ENCODE measurements at regions not wholly inside any gene's neighbourhood (a gene's known extent, or its start where the extent isn't known, plus 50 kb on each side); places are given as distances from the start of the nearest gene placed in this dataset.
"Not testable (repeated sequence)": the region's sequence is repeated elsewhere in the genome, so short reads cannot be mapped to it uniquely, and the experiment has no call there.

DNA sequence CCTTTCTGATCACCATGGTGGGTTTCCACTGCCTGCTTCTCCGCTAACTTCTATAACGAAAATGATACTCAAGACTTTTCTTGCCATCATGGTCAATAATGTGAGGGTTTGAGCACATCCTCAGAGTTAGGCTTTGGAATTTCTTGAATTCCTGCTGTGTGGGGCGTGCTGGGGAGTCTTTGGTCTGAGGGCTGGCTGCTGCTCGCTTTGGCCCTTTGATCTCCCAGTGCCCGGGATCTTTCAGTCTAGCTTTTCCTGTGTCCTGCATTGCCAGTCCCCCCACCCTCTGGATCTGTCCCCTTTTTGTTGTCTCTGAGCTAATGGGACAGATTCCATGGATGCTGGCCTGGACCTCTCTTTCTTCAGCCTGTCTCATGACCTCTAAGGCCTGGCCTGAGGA, 182.6 kb downstream of the NPIPA7 start:
- not testable (repeated sequence) for DNase-seq (ENCODE audit: low read depth)

DNA sequence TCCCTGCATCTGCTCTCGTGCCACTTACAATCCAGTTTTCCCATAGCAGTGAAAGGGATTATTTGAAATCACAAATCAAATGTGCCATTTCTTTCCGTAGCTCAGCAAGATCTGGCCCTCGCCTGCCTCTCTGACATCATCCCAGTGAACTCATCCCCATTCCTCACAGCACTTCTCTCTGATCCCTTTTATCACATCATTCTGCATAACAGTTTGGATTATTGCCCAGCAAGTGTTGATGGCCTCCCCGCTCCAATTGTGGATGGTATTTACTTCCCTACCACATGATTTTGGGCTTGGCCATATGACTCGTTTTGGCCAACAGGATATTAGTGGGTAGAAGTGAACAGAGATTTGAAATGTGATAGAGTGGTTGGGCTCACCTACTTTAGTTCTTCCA, 185.0 kb downstream of the NPIPA7 start:
- DNase-seq (ENCODE audit: low read depth) = not testable (repeated sequence)

DNA sequence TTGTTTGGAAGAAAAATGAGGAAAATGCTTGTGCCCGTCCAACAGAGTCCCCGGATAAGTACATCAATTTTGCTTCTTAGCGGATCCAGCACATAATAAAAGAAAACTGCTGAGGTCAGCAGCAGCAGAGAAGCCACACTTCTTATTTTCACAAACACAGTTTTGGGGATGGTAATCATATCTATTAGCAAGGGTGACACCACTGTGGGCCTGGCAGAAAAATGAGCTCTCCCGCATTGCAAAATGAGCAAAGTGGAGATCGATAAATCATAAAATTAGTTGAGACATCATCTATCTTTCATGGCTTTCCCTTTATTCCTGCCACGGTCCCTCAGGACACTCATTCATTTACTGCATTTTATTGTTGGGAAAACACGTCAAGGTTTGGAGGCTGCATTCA, 186.4 kb downstream of the NPIPA7 start:
- not testable (repeated sequence) for DNase-seq (ENCODE audit: low read depth)

DNA sequence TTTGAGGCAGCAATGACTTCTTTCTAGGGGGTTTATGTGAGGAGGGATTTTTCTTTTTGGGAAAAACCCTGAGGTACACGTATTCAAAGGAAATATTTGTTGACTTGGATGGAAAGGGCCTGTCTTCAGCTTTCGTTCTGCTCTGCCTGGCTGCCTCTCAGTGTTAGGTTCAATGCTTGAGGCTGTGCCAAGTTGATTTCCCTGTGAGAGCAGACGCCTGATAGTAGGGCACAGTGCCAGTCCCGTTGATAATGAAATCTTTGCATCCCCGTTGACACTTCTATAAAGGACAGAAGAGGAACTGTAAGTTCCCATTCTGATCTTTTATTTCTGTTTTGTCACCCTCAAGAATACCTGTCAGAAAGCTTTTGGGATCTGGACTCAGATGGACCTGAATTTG, 191.1 kb downstream of the NPIPA7 start:
- DNase-seq (ENCODE audit: low read depth) = not testable (repeated sequence)

- not testable (repeated sequence) for DNase-seq (ENCODE audit: low read depth)
Observed at GRCh38 chr16:16570874-16571273, 191.9 kb downstream of the NPIPA7 start.

- not testable (repeated sequence) for DNase-seq (ENCODE audit: low read depth)
Observed at GRCh38 chr16:16572130-16572774, 193.3 kb downstream of the NPIPA7 start.

GRCh38 chr16:16577062-16577461, 198.1 kb downstream of the NPIPA7 start:
- not testable (repeated sequence) for DNase-seq (ENCODE audit: low read depth)

- DNase-seq (ENCODE audit: low read depth) = no peak
Observed at GRCh38 chr16:16578701-16579100, 199.8 kb downstream of the NPIPA7 start.

GRCh38 chr16:16582916-16583315, 204.0 kb downstream of the NPIPA7 start:
- DNase-seq (ENCODE audit: low read depth) = not testable (repeated sequence)

GRCh38 chr16:16586073-16586651, 207.2 kb downstream of the NPIPA7 start:
- DNase-seq (ENCODE audit: low read depth) = not testable (repeated sequence)

DNA sequence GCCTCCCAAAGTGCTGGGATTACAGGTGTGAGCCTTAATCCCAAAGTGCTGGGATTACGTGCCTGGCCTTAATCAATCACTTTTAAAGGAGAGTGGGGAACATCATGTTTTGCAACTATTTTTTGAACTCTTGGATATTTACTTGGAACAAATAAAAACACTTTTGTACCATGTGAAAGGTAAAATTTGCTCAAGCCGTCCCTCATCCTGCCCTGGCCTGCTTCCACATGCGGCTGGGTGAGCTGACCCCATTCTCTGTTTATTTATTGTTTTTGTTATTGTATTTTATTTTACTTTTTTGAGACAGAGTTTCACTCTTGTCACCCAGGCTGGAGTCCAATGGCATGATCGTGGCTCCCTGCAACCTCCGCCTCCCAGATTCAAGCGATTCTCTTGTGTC, 208.0 kb downstream of the NPIPA7 start:
- not testable (repeated sequence) for DNase-seq (ENCODE audit: low read depth)

GRCh38 chr16:16588436-16588835, 209.5 kb downstream of the NPIPA7 start:
- not testable (repeated sequence) for DNase-seq (ENCODE audit: low read depth)

GRCh38 chr16:16590654-16591318, 211.8 kb downstream of the NPIPA7 start:
- not testable (repeated sequence) for DNase-seq (ENCODE audit: low read depth)

- not testable (repeated sequence) for DNase-seq (ENCODE audit: low read depth)
Observed at GRCh38 chr16:16593156-16593863, 214.4 kb downstream of the NPIPA7 start.

- not testable (repeated sequence) for DNase-seq (ENCODE audit: low read depth)
Observed at GRCh38 chr16:16595029-16595718, 216.2 kb downstream of the NPIPA7 start.

- not testable (repeated sequence) for DNase-seq (ENCODE audit: low read depth)
Observed at GRCh38 chr16:16601239-16601638, 222.3 kb downstream of the NPIPA7 start.

DNA sequence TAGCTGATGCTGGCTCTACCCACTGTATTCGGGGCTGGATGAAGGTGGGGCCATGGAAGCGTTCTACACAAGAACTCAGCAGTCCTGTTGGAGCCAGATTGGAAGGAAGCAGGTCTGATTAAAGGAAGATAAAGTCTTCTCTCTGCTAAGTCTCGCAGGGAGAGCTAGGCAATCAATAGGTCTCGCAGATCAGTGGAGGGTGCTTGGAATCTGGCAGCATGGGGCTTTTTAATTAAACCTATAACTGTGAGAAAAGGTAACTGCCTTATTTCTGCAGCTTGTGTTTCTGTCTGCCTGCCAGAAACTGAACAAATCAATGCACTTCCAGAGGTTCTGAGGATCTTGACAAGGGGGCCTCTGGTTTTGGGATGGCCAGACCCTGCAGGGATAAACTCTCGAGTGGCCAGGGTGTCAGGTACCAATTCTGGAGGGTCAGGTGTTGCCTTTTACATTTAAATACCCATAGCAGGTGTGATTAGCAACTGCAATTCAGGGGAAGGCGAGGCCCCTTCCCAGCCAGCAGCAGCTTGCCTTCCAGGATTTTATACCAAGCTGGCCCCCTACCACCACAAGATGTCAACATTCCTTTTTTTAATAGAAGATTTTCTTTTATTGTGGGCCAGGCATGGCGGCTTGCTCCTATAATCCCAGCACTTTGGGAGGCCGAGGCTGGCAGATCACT, 228.6 kb downstream of the NPIPA7 start:
- not testable (repeated sequence) for DNase-seq (ENCODE audit: low read depth)

GRCh38 chr16:16609627-16610026, 230.7 kb downstream of the NPIPA7 start:
- DNase-seq (ENCODE audit: low read depth) = not testable (repeated sequence)

DNA sequence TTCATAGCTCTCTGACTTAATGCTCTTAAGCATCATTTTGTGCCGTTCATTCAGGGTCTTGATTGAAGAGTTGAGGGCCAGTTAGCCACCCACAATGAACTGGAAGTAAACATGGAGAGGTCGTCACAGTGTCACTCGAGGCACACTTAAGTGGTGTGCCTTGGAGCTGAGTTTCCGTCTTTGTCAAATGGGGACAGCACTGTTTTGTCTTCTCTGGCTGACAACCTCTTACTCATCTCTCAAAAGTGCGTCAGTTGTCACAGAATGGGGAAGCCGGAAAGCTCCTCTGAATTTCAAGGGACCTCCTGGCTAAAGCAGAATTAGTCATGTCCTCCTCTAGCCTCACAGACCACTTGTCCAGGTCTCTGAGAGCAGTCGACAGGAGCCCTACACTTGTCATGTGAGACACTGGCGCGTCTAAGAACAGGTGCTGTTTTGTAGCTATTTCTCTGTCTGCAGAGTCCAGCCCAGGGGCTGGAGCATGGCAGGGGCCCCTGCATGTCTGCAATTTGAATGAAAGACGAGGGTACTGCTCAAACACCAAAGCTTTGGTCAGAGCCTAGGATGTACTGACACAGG, 231.5 kb downstream of the NPIPA7 start:
- DNase-seq (ENCODE audit: low read depth) = not testable (repeated sequence)

GRCh38 chr16:16613212-16613611, 234.3 kb downstream of the NPIPA7 start:
- DNase-seq (ENCODE audit: low read depth) = not testable (repeated sequence)
